ENCODE measurements at regions not wholly inside any gene's neighbourhood (a gene's known extent, or its start where the extent isn't known, plus 50 kb on each side); places are given as distances from the start of the nearest gene placed in this dataset.

DNA sequence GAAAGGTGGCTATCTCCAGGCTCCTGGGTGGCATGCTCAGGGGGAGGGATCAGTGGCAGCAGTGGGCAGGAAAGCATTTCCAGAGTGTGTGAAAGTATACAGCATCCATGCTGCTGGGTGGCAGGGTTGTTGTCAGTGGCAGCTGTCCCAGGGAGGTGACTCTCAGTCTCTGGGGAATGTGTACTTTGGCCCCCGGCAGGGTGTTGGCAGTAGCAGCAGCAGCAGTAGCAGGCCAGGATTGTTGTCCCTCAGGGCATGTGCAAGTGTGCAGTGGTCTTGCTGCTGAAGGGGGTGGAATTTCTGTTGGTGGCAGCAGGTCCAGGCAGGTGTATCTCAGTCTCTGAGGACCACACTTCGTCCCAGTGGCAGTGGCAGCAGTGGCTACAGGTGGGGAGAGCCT, 71.7 kb upstream of the GUCA2B start:
- DNase-seq (ENCODE audit: insufficient read length, low spot score, missing footprints), result no peak
- Histone ChIP-seq H3K36me3 (ENCODE audit: insufficient read depth, low read length) (no peaks in the 10 kb centered on the region), H3K79me2 (ENCODE audit: insufficient read depth, low read length) (no peaks in the 10 kb centered on the region), H3K4me1 (ENCODE audit: insufficient read depth, low read length) (no peaks in the 10 kb centered on the region), H3K27ac (ENCODE audit: low read depth, low read length) (no peak overlapping the region), H4K20me1 (ENCODE audit: insufficient read depth, low read length) (no peaks in the 10 kb centered on the region), H3K4me3 (ENCODE audit: insufficient read depth, low read length) (no peak overlapping the region), H2AFZ (ENCODE audit: low read length) (no peak overlapping the region), H3K9me3 (ENCODE audit: low read depth, low read length) (no peaks in the 10 kb centered on the region), H3K27me3 (ENCODE audit: insufficient read depth, low read length) (no peaks in the 10 kb centered on the region), H3K4me2 (ENCODE audit: insufficient read depth, low read length) (no peak overlapping the region)
- TF ChIP-seq CTCF (IDR thresholded peaks at IDR 0.05; ENCODE audit: extremely low read depth, low read depth, low read length), result no peak

GRCh38 chr1:42075179-42075578, 78.0 kb upstream of the GUCA2B start:
- Histone ChIP-seq H3K27me3 (ENCODE audit: insufficient read depth, low read length) (peaks cover 28% of the 10 kb centered on the region), H3K79me2 (ENCODE audit: insufficient read depth, low read length) (no peaks in the 10 kb centered on the region)
- DNase-seq (ENCODE audit: insufficient read length, low spot score, missing footprints), result no peak

GRCh38 chr1:42070996-42071395, 82.2 kb upstream of the GUCA2B start:
- no peak overlapping the region for H3K27ac ChIP-seq (ENCODE audit: low read depth, low read length)
- no peaks in the 10 kb centered on the region for H3K36me3 ChIP-seq (ENCODE audit: insufficient read depth, low read length)
- H2AFZ ChIP-seq (ENCODE audit: low read length), result no peak overlapping the region
- H3K9me3 ChIP-seq (ENCODE audit: low read depth, low read length), result no peaks in the 10 kb centered on the region
- peaks cover 37% of the 10 kb centered on the region for H3K27me3 ChIP-seq (ENCODE audit: insufficient read depth, low read length)
- H3K4me2 ChIP-seq (ENCODE audit: insufficient read depth, low read length), result no peak overlapping the region
- DNase-seq (ENCODE audit: insufficient read length, low spot score, missing footprints), result no peak
- H4K20me1 ChIP-seq (ENCODE audit: insufficient read depth, low read length), result no peaks in the 10 kb centered on the region
- no peaks in the 10 kb centered on the region for H3K79me2 ChIP-seq (ENCODE audit: insufficient read depth, low read length)
- no peak for TF ChIP-seq CTCF (IDR thresholded peaks at IDR 0.05; ENCODE audit: extremely low read depth, low read depth, low read length)
- H3K4me1 ChIP-seq (ENCODE audit: insufficient read depth, low read length), result no peaks in the 10 kb centered on the region
- no peak overlapping the region for H3K4me3 ChIP-seq (ENCODE audit: insufficient read depth, low read length)

More at GRCh38 chr1:42075179-42075578, 78.0 kb upstream of the GUCA2B start:
- Histone ChIP-seq H4K20me1 (ENCODE audit: insufficient read depth, low read length) (no peaks in the 10 kb centered on the region), H3K36me3 (ENCODE audit: insufficient read depth, low read length) (no peaks in the 10 kb centered on the region), H3K27ac (ENCODE audit: low read depth, low read length) (no peak overlapping the region), H2AFZ (ENCODE audit: low read length) (no peak overlapping the region), H3K4me1 (ENCODE audit: insufficient read depth, low read length) (no peaks in the 10 kb centered on the region), H3K4me3 (ENCODE audit: insufficient read depth, low read length) (no peak overlapping the region), H3K4me2 (ENCODE audit: insufficient read depth, low read length) (no peak overlapping the region), H3K9me3 (ENCODE audit: low read depth, low read length) (no peaks in the 10 kb centered on the region)
- TF ChIP-seq CTCF (IDR thresholded peaks at IDR 0.05; ENCODE audit: extremely low read depth, low read depth, low read length), result no peak

DNA sequence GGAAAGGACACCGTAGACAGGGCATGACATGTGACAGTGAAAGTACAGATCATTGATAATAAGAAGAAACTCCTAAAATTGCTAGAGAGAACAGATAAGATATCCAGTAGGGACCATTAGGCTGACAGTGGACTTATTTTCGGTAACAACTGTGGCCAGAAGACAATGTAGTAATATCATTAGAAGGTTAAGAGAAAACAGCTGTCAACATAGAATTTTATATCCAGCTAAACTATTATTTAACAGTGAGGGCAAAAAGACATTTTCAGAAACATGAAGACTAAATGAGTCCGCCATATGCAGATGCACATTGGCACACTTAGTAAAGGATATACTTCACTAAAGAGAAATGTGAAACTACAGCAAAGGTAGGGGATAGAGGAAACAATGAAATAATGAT, 95.4 kb upstream of the GUCA2B start:
- Histone ChIP-seq H3K27ac (ENCODE audit: low read depth, low read length) (no peak overlapping the region), H3K36me3 (ENCODE audit: insufficient read depth, low read length) (no peaks in the 10 kb centered on the region)

More for the DNA sequence above, 95.4 kb upstream of the GUCA2B start:
- Histone ChIP-seq H3K9me3 (ENCODE audit: low read depth, low read length) (no peaks in the 10 kb centered on the region), H3K4me3 (ENCODE audit: insufficient read depth, low read length) (no peak overlapping the region), H4K20me1 (ENCODE audit: insufficient read depth, low read length) (no peaks in the 10 kb centered on the region), H3K4me1 (ENCODE audit: insufficient read depth, low read length) (no peaks in the 10 kb centered on the region), H2AFZ (ENCODE audit: low read length) (no peak overlapping the region), H3K27me3 (ENCODE audit: insufficient read depth, low read length) (no peaks in the 10 kb centered on the region), H3K79me2 (ENCODE audit: insufficient read depth, low read length) (no peaks in the 10 kb centered on the region), H3K4me2 (ENCODE audit: insufficient read depth, low read length) (no peak overlapping the region)
- no peak for DNase-seq (ENCODE audit: insufficient read length, low spot score, missing footprints)
- TF ChIP-seq CTCF (IDR thresholded peaks at IDR 0.05; ENCODE audit: extremely low read depth, low read depth, low read length), result no peak
